Hepatocyte (in vitro differentiated cells): ENCODE measurements at regions not wholly inside any gene's neighbourhood (a gene's known extent, or its start where the extent isn't known, plus 50 kb on each side); places are given as distances from the start of the nearest gene placed in this dataset.
"Not testable (repeated sequence)": the region's sequence is repeated elsewhere in the genome, so short reads cannot be mapped to it uniquely, and the experiment has no call there.

Source experiments
- CTCF ChIP-seq: fragments of 200-600 bp; sonication (generic); IDR thresholded peaks from 2 replicates; pipeline ENCODE4 v1.5.1; 2016; ENCODE audit warnings: antibody characterized with exemption, mild to moderate bottlenecking; ENCODE audit not compliant: poor library complexity
- EZH2 ChIP-seq: fragments of 200-600 bp; sonication (generic); IDR thresholded peaks from 2 replicates; pipeline ENCODE4 v1.6.1; 2016; ENCODE audit warnings: antibody characterized with exemption, mild to moderate bottlenecking, borderline replicate concordance
- EZH2phosphoT487 ChIP-seq: fragments of 200-600 bp; sonication (generic); IDR thresholded peaks from one replicate; pipeline ENCODE4 v1.6.1; 2018; ENCODE audit warnings: antibody characterized with exemption, mild to moderate bottlenecking, low read depth, moderate library complexity; ENCODE audit not compliant: unreplicated experiment, severe bottlenecking

DNA sequence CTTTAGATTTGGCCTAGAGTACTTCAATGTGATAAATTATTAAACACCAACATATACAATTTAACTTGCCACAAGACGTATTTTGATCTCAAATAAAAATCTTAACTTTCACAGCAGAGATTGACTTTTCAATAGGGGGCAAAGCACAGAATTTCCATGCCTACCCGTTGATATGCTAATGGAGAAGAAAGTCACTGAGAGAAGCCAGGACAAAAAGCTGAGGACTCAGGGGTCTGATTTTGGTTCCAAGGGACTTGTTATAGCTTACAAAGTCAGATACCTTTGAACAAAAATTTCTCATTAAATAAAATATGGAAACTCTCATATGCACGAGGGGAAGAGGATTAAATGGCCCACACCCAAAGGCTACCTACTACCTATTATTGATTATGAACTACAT is 59.1 kb upstream of the TIMM23 start:
- TF ChIP-seq CTCF, EZH2phosphoT487, EZH2: not testable (repeated sequence)
